Loucy (cell line): ENCODE measurements at regions not wholly inside any gene's neighbourhood (a gene's known extent, or its start where the extent isn't known, plus 50 kb on each side); places are given as distances from the start of the nearest gene placed in this dataset.

Experiments used
- CTCF ChIP-seq: fragments of 200-600 bp; sonication (generic); conservative IDR thresholded peaks from 2 replicates; pipeline ENCODE4 v1.5.1; 2014; ENCODE audit warnings: mild to moderate bottlenecking, antibody characterized with exemption, low read length
- EZH2phosphoT487 ChIP-seq: fragments of 200-600 bp; IDR thresholded peaks from 2 replicates; pipeline ENCODE4 v1.6.1; 2018; ENCODE audit warnings: antibody characterized with exemption, mild to moderate bottlenecking, moderate library complexity, borderline replicate concordance

- TF ChIP-seq CTCF = no peak
- TF ChIP-seq EZH2phosphoT487 = no peak
Measured at GRCh38 chr21:22345624-22346023, 1347.4 kb downstream of the NCAM2 start.
